Hepatocyte (in vitro differentiated cells): ENCODE measurements at regions not wholly inside any gene's neighbourhood (a gene's known extent, or its start where the extent isn't known, plus 50 kb on each side); places are given as distances from the start of the nearest gene placed in this dataset.

Experiments used
- CTCF ChIP-seq: fragments of 200-600 bp; sonication (generic); IDR thresholded peaks from 2 replicates; pipeline ENCODE4 v1.5.1; 2016; ENCODE audit warnings: antibody characterized with exemption, mild to moderate bottlenecking; ENCODE audit not compliant: poor library complexity
- EZH2 ChIP-seq: fragments of 200-600 bp; sonication (generic); IDR thresholded peaks from 2 replicates; pipeline ENCODE4 v1.6.1; 2016; ENCODE audit warnings: antibody characterized with exemption, mild to moderate bottlenecking, borderline replicate concordance

GRCh38 chr6:95204178-95204577 lies 373.2 kb upstream of the MANEA start:
- no peak for TF ChIP-seq CTCF
- TF ChIP-seq EZH2, result no peak
